Epithelial cell of prostate (primary cell): ENCODE measurements at regions not wholly inside any gene's neighbourhood (a gene's known extent, or its start where the extent isn't known, plus 50 kb on each side); places are given as distances from the start of the nearest gene placed in this dataset.
A peak's percentile ranks its signal among the peaks of the same experiment; 100 is the strongest.
"Not testable (repeated sequence)": the region's sequence is repeated elsewhere in the genome, so short reads cannot be mapped to it uniquely, and the experiment has no call there.

Experiments used
- DNase-seq: peaks from one replicate; pipeline ENCODE4 v3.0.0-alpha.2; 2011; ENCODE audit warnings: low read depth, low spot score
- H3K27ac ChIP-seq: fragments of 450-650 bp; 2 replicates; pipeline ENCODE4 v1.5.1; 2017; ENCODE audit warnings: mild to moderate bottlenecking

DNA sequence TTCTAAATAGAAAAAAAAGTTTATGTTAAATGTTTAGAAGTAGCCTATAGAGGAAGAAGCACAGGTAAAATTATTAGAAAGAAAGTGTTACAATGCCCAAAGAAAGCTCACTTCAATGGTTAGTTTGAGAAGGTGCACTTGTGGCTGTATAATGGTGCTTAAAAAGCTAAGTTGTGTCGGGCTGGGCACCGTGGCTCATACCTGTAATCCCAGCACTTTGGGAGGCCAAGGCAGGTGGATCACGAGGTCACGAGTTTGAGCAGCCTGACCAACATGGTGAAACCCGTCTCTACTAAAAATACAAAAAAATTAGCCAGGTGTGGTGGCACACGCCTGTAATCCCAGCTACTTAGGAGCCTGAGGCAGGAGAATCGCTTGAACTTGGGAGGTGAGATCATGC is 355.7 kb upstream of the ANKRD30A start:
- not testable (repeated sequence) for H3K27ac ChIP-seq, DNase-seq

DNA sequence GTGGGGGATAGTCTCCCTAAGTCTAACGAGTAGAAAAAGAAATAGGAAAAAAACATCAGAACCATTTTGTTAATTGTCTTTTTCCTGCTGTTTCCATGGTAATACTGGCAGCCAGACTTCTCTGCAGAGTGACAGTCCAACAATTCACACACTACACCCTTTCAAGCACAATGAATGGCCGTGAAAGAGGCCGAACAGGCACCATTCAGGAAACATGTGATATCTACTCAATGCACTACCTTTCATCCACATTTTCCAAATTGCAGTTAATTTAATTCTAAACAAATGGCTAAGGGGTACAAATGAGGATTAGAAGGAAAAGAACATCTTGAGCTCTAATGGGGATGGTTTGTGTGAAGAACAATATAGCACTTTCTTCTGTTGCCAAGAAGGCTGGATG is 358.5 kb upstream of the ANKRD30A start:
- no peak overlapping the region for H3K27ac ChIP-seq
- no peak for DNase-seq

DNA sequence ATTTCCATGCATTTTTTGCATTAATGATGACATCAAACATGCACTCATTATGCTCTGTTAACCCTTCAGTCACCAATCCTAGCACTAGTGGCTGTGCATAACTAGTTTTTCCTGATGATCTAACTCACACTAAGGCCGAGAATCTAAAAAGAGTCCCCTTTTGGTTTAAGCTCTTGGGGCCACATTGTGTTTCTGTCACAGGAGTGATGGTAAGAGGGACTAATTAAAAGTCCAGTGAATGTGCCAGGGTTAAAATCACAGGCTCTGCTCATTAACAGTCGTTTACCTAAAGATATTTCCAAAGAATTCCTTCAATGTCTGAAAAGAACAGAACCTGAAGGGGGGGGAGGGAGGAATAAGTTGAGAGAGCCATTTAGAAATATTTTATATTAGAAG is 359.0 kb upstream of the ANKRD30A start:
- DNase-seq, result no peak
- no peak overlapping the region for H3K27ac ChIP-seq

DNA sequence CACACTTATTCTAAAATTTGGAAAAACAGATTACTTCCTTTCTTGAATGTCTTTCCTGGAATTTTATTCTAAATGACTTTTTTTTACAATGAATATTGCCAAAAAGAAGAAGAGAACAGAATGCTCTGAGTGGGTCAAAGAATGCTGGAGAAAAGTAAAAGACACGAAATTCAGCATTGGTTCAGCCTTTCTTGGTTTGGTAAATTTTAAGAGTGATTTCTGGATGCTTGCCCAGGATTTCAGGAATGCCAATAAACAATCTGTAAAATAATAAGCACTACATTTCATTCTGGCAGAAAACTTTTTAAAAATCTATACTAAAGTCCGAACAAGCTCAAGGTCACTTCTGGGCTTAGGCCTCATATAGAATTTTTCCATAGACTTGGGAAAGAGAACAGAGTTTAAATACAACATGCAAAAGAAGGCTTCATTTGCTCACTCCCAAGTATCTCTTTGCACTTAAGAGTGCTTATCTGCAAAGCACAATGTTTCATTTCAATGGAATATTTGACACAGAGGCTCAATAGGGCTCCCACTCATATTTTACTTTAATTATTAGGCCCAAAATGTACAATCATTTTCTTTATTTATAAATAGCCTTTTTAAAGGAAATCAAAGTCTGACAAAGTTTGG is 359.5 kb upstream of the ANKRD30A start:
- no peak overlapping the region for H3K27ac ChIP-seq
- DNase-seq, result no peak

DNA sequence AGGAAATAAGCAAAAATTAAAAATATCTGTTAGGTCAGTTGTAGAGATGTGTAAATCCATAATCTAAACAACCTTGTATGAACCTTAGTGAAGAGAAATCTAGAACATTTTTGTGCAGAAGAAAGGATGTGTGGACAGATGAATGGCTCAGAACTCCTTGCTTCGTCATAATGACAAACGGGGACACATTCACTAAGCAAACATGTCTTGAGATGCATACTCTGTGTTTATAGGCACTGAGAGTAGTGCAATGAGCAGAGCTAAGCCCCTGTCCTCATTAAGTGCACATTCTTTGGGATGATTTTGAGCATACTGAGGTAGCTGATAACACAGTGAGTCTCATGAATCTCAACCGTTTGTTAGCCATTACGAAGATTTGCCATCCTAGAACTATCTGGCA is 360.6 kb upstream of the ANKRD30A start:
- DNase-seq, result no peak
- no peak overlapping the region for H3K27ac ChIP-seq

DNA sequence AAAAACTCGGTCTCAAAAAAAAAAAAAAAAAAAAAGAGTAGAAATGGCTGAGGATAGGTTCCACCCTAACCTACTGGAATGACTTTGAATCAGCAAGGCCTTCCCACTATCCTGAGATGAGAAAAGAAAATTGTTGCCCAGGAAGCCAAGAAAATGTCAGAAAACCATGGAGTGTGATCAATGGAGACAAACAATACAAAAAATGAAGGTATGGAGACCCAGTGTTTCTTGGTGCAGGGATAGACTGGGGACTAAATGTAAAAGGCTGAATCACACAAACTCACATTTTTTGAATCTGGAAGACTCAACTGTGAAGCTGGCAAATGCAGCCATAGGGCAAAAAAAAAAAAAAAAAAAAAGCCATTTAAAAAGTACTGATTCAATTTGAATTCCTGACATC is 364.3 kb upstream of the ANKRD30A start:
- no peak for DNase-seq
- H3K27ac ChIP-seq, result no peak overlapping the region

DNA sequence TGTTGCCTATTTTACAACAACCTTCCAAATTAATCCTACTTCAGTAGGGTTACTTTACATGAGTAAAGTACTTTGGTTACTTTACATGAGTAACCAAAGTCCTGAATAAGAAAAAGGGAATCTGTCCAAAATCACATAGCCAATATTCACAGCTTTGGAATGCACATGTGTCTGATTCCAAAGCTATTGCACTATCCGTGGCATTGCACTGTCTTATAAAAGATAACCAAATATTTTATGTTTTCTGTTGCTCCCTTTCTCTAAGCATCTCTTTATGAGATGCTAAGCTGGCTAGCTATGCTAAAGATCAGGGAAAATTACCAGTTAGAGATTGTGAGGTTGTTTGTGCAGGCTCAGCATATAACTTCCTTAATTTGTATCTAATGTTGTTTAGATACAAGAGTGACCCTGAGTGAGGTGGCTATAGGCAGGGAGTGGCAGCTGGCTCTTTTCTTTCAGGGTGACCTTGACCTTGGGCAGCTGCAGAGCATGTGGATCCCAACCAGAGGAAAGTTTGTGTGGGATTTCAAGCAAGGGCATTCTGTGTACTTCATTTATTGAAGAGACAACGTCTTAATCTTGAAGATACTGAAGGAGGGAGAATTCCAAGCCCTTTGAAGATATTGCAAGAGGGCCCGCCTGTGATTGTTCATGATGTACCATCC is 366.1 kb upstream of the ANKRD30A start:
- no peak overlapping the region for H3K27ac ChIP-seq
- DNase-seq, result no peak

DNA sequence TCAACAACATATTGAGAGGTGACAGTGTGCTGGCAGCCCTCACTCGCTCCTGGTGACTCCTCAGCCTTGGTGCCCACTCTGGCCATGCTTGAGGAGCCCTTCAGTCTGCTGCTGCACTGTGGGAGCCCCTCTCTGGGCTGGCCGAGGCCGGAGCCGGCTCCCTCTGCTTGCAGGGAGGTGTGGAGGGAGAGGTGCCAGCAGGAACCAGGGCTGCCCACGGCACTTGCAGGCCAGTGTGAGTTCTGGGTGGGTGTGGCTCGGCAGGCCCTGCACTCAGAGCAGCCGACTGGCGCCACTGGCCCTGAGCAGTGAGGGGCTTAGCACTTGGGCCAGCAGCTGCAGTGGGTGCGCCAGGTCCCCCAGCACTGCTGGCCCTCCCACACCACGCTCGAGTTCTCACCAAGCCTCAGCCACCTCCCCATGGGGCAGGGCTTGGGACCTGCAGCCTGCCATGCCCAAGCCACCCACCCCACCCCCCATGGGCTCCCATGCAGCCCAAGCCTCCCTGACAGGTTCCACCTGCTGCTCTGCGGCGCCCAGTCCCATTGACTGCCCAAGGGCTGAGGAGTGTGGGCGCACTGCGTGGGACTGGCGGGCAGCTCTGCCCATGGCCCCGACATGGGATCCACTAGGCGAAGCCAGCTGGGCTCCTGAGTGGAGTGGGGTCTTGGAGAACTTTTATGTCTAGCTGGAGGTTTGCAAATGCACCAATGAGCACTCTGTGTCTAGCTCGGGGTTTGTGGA is 377.1 kb upstream of the ANKRD30A start:
- no peak for DNase-seq
- H3K27ac ChIP-seq, result no peak overlapping the region

DNA sequence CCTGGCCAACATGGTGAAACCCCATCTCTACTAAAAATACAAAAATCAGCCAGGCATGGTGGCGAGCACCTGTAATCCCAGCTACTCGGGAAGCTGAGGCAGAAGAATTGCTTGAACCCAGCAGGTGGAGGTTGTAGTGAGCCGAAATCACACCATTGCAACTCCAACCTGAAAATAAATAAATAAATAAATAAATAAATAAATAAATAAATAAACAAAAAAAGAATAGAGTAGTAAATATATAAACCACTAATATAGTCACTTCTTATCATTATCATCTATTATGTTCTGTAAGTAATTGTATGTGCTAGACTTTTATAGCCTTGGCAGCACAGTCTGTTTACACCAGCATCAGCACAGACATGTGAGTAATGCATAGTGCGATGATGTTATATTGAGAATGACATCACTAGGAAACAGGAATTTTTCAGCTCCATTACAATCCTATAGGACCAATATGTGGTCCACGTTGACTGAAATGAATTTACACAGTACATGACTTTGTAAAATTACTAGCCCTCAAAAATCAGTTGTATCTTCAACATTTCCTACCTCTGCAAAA is 385.4 kb upstream of the ANKRD30A start:
- H3K27ac ChIP-seq, result no peak overlapping the region
- no peak for DNase-seq

DNA sequence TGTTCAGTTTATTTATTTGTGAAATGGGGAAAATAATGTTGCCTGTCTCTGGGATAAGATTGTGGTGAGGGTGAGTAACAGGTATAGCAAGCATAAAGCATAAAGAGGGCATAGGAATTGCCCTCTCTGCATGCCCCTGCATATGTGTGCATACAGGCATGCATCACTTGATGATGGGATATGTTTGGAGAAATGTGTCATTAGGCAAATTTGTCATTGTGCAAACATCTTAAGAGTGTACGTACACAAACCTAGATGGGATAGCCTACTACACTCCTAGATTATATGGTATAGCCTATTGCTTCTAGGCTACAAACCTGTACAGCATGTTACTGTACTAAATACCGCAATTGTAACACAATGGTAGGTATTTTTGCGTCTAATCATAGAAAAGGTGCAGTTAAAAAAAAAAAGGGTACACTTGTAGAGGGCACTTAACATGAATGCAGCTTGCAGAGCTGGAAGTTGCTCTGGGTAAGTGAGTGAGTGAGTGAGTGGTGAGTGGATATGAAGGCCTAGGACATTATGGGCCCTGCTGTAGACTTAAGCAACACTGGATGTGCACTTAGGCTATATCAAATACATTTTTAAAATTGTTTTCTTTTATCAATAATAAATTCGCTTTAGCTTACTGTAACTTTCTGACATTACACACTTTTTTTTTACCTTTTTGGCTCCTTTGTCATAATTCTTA is 386.5 kb upstream of the ANKRD30A start:
- DNase-seq, result no peak
- H3K27ac ChIP-seq, result no peak overlapping the region

DNA sequence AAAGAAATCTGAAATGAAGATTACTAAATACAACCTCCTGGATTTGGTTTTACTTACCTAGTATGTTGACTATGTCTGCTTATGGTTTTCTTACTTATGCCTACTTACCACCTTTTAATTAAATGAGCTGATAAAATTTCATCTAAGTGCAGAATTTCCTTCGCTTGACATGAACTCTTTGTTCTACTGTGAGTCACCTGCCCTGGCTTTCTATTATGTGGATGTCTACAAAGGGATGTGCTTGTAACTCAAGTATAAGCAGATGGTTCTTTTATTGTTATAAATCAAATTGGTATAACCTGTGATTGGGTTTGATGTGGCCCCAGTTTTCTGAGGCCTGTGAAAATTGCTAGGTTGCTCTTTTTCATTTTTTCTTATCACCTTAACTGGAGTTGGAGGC is 389.1 kb upstream of the ANKRD30A start:
- DNase-seq, result no peak
- no peak overlapping the region for H3K27ac ChIP-seq

DNA sequence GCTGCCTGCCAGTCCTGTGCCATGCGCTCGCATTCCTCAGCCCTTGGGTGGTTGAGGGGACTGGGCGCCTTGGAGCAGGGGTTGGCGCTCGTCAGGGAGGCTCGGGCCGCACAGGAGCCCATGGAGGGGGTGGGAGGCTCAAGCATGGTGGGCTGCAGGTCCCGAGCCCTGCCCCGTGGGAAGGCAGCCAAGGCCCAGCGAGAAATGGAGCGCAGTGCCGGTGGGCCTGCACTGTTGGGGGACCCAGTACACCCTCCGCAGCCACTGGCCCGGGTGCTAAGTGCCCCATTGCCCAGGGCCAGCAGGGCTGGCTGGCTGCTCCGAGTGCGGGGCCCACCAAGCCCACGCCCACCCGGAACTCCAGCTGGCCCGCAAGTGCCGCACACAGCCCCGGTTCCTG is 390.8 kb upstream of the ANKRD30A start:
- not testable (repeated sequence) for DNase-seq, H3K27ac ChIP-seq

DNA sequence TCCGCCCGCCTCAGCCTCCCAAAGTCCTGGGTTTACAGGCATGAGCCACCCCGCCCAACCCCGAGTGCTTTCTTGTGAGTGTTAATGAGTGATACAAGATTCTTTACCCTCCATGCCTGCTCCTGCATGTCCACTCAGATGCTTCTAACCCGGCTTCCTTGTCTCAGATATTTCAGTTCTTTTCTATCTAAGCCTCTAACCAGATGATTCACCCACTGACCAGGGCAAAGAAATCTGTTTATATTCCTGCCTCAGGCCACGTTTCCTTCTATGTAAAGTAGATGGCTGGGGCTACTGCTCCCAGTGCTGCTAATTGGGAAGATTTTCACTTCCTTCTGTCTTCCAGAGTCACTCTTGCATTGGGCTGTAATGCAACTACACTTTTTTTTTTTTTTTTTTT is 395.1 kb upstream of the ANKRD30A start:
- no peak overlapping the region for H3K27ac ChIP-seq
- no peak for DNase-seq

DNA sequence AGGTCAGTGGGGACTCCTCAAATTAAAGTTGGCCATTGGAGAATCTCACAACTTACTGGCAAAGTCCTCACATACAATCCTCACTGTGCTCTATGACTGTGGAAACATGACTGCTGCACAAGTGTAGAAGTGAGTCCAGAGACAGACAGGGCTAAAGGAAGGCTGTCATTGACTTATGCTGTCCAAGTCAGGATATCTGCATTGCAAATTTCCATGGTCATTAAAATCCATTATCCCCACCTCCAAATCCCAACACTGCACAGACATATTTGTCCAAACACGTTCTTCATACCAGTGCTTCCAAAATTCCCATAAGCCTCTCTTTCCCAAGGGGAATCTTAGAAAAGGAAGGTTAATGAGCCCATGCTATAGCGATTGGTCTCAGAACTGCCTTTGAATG is 396.8 kb upstream of the ANKRD30A start:
- no peak overlapping the region for H3K27ac ChIP-seq
- no peak for DNase-seq

DNA sequence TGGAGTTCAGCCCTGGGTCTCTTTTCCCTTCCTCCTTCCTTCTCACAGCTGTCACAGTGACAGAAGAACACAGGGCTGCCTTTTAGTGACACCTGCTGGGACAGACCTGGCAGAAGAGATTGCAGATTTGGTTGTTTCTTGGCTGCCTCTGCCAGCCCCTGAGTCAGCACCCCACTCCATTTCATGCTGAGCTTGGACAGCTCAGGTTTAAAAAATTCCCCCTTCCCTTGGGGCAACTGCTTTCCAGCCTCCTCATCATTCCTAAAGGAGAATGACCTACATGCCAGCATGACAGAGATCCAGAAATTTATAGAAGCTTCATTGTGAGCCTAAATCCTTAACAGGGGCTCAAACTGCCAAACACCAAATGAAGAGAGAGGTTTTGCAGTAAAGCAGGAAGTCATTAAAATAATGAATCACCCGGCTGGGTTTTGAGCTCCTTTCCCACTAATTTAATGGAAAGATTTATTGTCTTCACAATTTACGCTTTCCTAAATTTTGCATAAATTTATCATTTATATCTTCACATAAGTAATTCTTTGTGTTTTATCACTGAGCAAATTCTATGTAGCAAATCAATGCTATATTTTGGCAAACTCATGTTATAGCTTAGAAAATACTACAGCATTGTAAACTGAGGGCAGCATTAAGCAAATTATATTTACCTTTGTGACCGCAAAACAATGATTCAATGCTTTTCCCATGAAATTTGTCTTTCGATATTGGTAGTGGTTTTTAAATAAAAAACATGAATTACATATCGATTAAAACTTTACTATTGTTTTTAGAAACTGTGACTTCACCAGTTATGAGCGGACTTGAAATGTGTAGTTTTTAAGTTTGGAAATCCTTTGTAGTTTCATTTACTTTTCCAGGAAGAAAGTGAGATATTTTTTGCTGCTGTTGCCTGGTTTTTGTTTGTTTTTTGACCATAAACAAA is 399.5 kb upstream of the ANKRD30A start:
- H3K27ac ChIP-seq, result peak overlapping the region; percentile 27

DNA sequence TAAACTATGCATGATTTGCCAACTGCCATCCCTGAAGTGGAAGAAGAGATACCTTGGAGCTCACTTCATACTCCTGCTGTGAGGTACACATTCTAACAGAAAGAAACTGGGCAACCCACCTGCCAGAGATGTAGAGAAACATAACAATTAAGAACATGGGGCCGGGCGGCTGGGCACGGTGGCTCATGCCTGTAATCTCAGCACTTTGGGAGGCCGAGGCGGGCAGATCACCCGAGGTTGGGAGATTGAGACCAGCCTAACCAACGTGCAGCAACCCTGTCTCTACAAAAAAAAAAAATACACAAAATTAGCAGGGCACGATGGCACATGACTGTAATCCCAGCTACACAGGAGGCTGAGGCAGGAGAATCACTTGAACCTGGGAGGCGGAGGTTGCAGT is 402.6 kb upstream of the ANKRD30A start:
- DNase-seq, result no peak
- no peak overlapping the region for H3K27ac ChIP-seq

More for the DNA sequence above, 399.5 kb upstream of the ANKRD30A start:
- DNase-seq, result no peak

DNA sequence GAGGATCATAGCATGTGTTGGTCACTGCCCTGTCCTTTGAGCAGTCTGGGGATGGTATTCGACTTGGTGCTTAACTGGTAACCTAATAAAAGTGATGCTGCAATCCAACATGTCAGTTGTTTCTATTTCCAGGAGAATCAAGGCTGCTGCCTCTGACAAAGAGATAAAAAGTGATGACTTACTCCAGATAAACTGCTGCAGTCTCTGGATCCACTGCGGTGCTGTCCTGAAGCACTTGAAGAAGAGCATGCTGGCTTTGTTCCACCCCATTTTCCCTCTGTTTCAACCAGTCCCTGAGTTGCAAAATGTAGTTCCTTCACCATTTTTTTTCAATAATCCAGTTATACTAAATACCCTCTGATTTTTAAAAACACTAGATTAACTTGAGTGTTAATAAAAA is 403.5 kb upstream of the ANKRD30A start:
- no peak overlapping the region for H3K27ac ChIP-seq
- no peak for DNase-seq

DNA sequence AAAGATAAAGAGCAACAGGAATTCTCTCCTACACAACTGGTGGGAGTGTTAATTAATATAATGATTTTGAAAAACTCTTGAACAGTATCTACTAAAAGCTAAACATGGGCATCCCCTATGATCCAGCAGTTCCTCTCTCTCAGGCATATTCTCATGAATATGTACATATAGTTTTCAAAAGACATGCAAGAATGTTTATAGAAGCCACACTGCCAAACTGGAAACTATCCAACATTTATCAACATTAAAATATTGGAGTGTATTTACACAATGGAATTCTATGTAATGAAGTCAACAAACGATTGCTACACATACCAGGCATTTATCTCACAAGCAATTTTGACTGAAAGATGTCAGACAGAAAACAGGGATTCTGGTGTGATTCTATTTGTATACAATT is 404.5 kb upstream of the ANKRD30A start:
- no peak for DNase-seq
- H3K27ac ChIP-seq, result no peak overlapping the region

DNA sequence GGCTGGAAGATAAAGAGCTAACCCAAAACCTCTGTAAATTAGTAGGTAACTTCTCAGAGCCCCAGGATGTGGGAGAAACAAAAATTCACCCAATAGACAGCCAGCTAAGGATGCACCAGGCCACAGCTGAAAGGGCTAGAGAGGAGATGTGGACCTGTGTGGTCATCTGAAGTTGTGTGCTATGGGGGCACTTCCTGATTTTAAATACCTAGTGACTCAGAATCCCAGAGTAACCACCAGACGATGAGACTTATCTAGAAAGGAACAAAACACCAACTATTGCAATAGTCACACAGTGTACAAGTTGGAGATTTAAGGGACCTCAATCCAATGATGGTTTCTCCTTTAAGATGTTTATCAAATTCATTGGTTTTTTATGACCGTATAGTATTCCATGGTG is 408.3 kb upstream of the ANKRD30A start:
- no peak for DNase-seq

DNA sequence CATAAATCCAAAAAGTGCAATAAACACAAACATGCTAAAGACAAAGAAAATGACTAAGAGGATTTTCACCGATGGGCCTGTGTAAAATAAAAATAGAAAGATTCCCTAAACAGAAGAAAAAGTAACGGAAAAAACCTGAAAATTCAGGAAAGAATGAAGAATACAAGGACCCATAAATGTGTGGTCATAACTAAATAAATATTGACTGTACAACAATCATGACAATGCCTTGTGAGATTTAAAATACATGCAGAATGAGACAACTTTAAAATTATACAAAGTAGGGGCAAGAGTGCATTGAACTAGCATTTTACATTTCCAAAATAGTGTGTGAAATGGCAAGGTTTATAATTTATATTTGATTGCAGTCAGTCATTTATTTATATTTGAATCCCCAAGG is 409.1 kb upstream of the ANKRD30A start:
- H3K27ac ChIP-seq, result no peak overlapping the region
- DNase-seq, result no peak

More for the DNA sequence above, 408.3 kb upstream of the ANKRD30A start:
- H3K27ac ChIP-seq, result no peak overlapping the region
